Colonic mucosa (tissue), 4 donors: ENCODE measurements at regions not wholly inside any gene's neighbourhood (a gene's known extent, or its start where the extent isn't known, plus 50 kb on each side); places are given as distances from the start of the nearest gene placed in this dataset.

Experiments
- DNase-seq: peaks from one replicate; pipeline ENCODE4 v3.0.0-alpha.2; 2020
- H3K27ac ChIP-seq: fragments of 200-600 bp; one replicate; pipeline ENCODE4 v1.8.0; 2021
- H3K27me3 ChIP-seq: fragments of 200-600 bp; one replicate; pipeline ENCODE4 v1.8.0; 2021
- H3K36me3 ChIP-seq: fragments of 200-600 bp; one replicate; pipeline ENCODE4 v1.8.0; 2021
- H3K4me1 ChIP-seq: fragments of 200-600 bp; one replicate; pipeline ENCODE4 v1.8.0; 2021; ENCODE audit warnings: mild to moderate bottlenecking
- H3K4me3 ChIP-seq: fragments of 200-600 bp; one replicate; pipeline ENCODE4 v1.8.0; 2021
- H3K9ac ChIP-seq, 2 donors: one replicate each; pipeline ENCODE4 v1.7.0; 2013; ENCODE audit warnings: control low read depth in 2 of 2, low read depth in 2 of 2, low read length in 2 of 2
- H3K9me3 ChIP-seq: fragments of 200-600 bp; one replicate; pipeline ENCODE4 v1.8.0; 2021
- CTCF ChIP-seq: fragments of 200-600 bp; IDR thresholded peaks from one replicate; pipeline ENCODE4 v1.8.0; 2022; ENCODE audit warnings: antibody characterized with exemption, mild to moderate bottlenecking
- intact Hi-C: fragments of 100-400 bp; cut with DNase I; formaldehyde crosslinking; loops from one replicate; pipeline ENCODE4 v1.14.1; 2022
- donor health status: healthy.
- donor health status: DM: no; HTN: no; CAD: no.
- donor health status: DM: no; HTN: no; CAD: no.

GRCh38 chr14:22390824-22391461, 198.1 kb downstream of the DAD1 start:
- Histone ChIP-seq H3K9ac (no peak overlapping the region), H3K27ac (peak overlapping the region; percentile 46), H3K4me3 (no peak overlapping the region), H3K9me3 (no peaks in the 10 kb centered on the region), H3K27me3 (no peaks in the 10 kb centered on the region), H3K36me3 (no peaks in the 10 kb centered on the region), H3K4me1 (no peaks in the 10 kb centered on the region)
- intact Hi-C loops, result no loop called here
- peak; percentile 32 for DNase-seq
- no peak for TF ChIP-seq CTCF

GRCh38 chr14:22390195-22390594, 198.8 kb downstream of the DAD1 start:
- no peaks in the 10 kb centered on the region for H3K36me3 ChIP-seq
- H3K27ac ChIP-seq, result peak overlapping the region; percentile 10
- intact Hi-C loops, result no loop called here
- H3K9me3 ChIP-seq, result no peaks in the 10 kb centered on the region
- no peak overlapping the region for H3K9ac ChIP-seq
- H3K27me3 ChIP-seq, result no peaks in the 10 kb centered on the region
- H3K4me3 ChIP-seq, result no peak overlapping the region
- no peak for TF ChIP-seq CTCF
- no peak for DNase-seq
- no peaks in the 10 kb centered on the region for H3K4me1 ChIP-seq

GRCh38 chr14:22388669-22389595, 200.1 kb downstream of the DAD1 start:
- H3K4me1 ChIP-seq, result no peaks in the 10 kb centered on the region
- H3K9ac ChIP-seq, result no peak overlapping the region
- DNase-seq, result no peak
- intact Hi-C loops, result loop anchor here (2.0 to 10.0 kb wide), 2 partner anchors 82 to 266 kb away; no protein-coding TSS in a partner anchor
- TF ChIP-seq CTCF, result no peak
- no peak overlapping the region for H3K27ac ChIP-seq
- no peaks in the 10 kb centered on the region for H3K36me3 ChIP-seq
- no peaks in the 10 kb centered on the region for H3K27me3 ChIP-seq
- H3K9me3 ChIP-seq, result no peaks in the 10 kb centered on the region
- H3K4me3 ChIP-seq, result no peak overlapping the region

- no peak for TF ChIP-seq CTCF
- no peaks in the 10 kb centered on the region for H3K4me1 ChIP-seq
- DNase-seq, result no peak
- intact Hi-C loops, result loop anchor here (2.0 to 10.0 kb wide), 2 partner anchors 83 to 267 kb away; no protein-coding TSS in a partner anchor
- no peak overlapping the region for H3K4me3 ChIP-seq
- H3K27ac ChIP-seq, result no peak overlapping the region
- no peaks in the 10 kb centered on the region for H3K27me3 ChIP-seq
- no peak overlapping the region for H3K9ac ChIP-seq
- H3K36me3 ChIP-seq, result no peaks in the 10 kb centered on the region
- H3K9me3 ChIP-seq, result no peaks in the 10 kb centered on the region
Observed at GRCh38 chr14:22387776-22388241, 201.2 kb downstream of the DAD1 start.

- peak; percentile 81 for DNase-seq
- peak; percentile 75 for TF ChIP-seq CTCF
- Histone ChIP-seq H3K4me1 (no peaks in the 10 kb centered on the region), H3K9ac (no peak overlapping the region), H3K36me3 (no peaks in the 10 kb centered on the region), H3K27ac (no peak overlapping the region), H3K9me3 (no peaks in the 10 kb centered on the region), H3K27me3 (no peaks in the 10 kb centered on the region), H3K4me3 (no peak overlapping the region)
- intact Hi-C loops, result loop anchor here (10.0 kb wide), 1 partner anchor 268 kb away; no protein-coding TSS in a partner anchor
Observed at GRCh38 chr14:22386924-22387775, 201.9 kb downstream of the DAD1 start.
